Breast epithelium (tissue), 4 donors: ENCODE measurements at regions not wholly inside any gene's neighbourhood (a gene's known extent, or its start where the extent isn't known, plus 50 kb on each side); places are given as distances from the start of the nearest gene placed in this dataset.
"Not testable (repeated sequence)": the region's sequence is repeated elsewhere in the genome, so short reads cannot be mapped to it uniquely, and the experiment has no call there.

Experiments used
- DNase-seq, 2 donors: peaks; one replicate each; pipeline ENCODE4 v3.0.0-alpha.2; 2019; ENCODE audit warnings: low spot score in 2 of 2
- H3K27ac ChIP-seq, 2 donors: fragments of 200-600 bp; sonication (generic) in 1 of 2; one replicate each; pipeline ENCODE4 v1.5.1; 2016 to 2019; ENCODE audit warnings: mild to moderate bottlenecking in 1 of 2
- H3K27me3 ChIP-seq, 2 donors: fragments of 200-600 bp; sonication (generic) in 1 of 2; one replicate each; pipeline versions ENCODE4 v1.5.1 to v1.6.0; 2017 to 2019; ENCODE audit warnings: control low read depth in 1 of 2, mild to moderate bottlenecking in 1 of 2
- H3K36me3 ChIP-seq: fragments of 200-600 bp; one replicate; pipeline ENCODE4 v1.5.1; 2019
- H3K4me1 ChIP-seq, 2 donors: fragments of 200-600 bp; sonication (generic); one replicate each; pipeline ENCODE4 v1.5.1; 2016 to 2019; ENCODE audit warnings: control low read depth in 1 of 2
- H3K4me3 ChIP-seq, 3 donors: fragments of 200-600 bp; sonication (generic); 1 replicate in 2 of 3; 2 replicates in 1 of 3; pipeline ENCODE4 v1.5.1; 2016 to 2019; ENCODE audit warnings: mild to moderate bottlenecking in 3 of 3, moderate library complexity in 2 of 3
- H3K9me3 ChIP-seq, 2 donors: fragments of 200-600 bp; sonication (generic) in 1 of 2; one replicate each; pipeline ENCODE4 v1.5.1; 2016 to 2019; ENCODE audit warnings: control low read depth in 1 of 2
- POLR2A ChIP-seq: fragments of 450-650 bp; IDR thresholded peaks from one replicate; pipeline ENCODE4 v1.6.1; 2016; ENCODE audit warnings: antibody characterized with exemption, mild to moderate bottlenecking, moderate library complexity
- POLR2AphosphoS5 ChIP-seq, 3 donors: sonication (generic); formaldehyde crosslinking; IDR thresholded peaks; one replicate each; pipeline ENCODE4 v1.6.1; 2017; ENCODE audit warnings: antibody characterized with exemption in 3 of 3
- intact Hi-C: fragments of 100-400 bp; cut with DNase I; formaldehyde crosslinking; loops from one replicate; pipeline ENCODE4 v1.15.1; 2023; ENCODE audit warnings: low total_unique reads
- TF ChIP-seq, protein P1 (sequence below), 3 donors: fragments of 450-650 bp; IDR thresholded peaks; one replicate each; pipeline ENCODE4 v1.5.1; 2016 to 2017; ENCODE audit warnings: antibody characterized with exemption in 3 of 3, mild to moderate bottlenecking in 3 of 3, moderate library complexity in 3 of 3

DNA sequence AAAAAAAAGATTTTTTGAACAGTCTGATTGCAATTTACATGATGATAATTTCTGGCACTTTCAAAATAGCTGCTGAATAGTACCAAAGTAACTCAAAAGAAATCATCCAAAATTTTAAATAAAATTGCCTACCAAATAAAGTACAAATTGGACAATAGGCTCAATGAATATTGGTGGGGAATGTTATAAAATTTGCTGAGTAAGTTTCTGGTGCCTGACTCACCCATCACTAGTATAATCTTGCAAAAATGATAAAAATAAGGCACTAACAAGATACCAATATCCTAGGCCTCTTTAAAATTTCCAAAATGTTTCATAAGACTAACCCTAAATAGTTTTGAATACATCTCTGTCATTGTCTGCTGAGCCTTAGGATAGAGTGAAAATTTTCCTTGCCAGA lies 145.3 kb upstream of the LRFN5 start:
- Histone ChIP-seq H3K4me3 (no peak overlapping the region), H3K9me3 (no peaks in the 10 kb centered on the region), H3K36me3 (no peaks in the 10 kb centered on the region), H3K27ac (no peak overlapping the region), H3K27me3 (no peaks in the 10 kb centered on the region), H3K4me1 (no peaks in the 10 kb centered on the region)
- no peak for DNase-seq
- TF ChIP-seq POLR2AphosphoS5 (IDR thresholded peaks at IDR 0.05) (no peak), POLR2A (no peak)
- TF ChIP-seq, protein P1, sequence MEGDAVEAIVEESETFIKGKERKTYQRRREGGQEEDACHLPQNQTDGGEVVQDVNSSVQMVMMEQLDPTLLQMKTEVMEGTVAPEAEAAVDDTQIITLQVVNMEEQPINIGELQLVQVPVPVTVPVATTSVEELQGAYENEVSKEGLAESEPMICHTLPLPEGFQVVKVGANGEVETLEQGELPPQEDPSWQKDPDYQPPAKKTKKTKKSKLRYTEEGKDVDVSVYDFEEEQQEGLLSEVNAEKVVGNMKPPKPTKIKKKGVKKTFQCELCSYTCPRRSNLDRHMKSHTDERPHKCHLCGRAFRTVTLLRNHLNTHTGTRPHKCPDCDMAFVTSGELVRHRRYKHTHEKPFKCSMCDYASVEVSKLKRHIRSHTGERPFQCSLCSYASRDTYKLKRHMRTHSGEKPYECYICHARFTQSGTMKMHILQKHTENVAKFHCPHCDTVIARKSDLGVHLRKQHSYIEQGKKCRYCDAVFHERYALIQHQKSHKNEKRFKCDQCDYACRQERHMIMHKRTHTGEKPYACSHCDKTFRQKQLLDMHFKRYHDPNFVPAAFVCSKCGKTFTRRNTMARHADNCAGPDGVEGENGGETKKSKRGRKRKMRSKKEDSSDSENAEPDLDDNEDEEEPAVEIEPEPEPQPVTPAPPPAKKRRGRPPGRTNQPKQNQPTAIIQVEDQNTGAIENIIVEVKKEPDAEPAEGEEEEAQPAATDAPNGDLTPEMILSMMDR (IDR thresholded peaks at IDR 0.05) = no peak
- intact Hi-C loops = no loop called here

DNA sequence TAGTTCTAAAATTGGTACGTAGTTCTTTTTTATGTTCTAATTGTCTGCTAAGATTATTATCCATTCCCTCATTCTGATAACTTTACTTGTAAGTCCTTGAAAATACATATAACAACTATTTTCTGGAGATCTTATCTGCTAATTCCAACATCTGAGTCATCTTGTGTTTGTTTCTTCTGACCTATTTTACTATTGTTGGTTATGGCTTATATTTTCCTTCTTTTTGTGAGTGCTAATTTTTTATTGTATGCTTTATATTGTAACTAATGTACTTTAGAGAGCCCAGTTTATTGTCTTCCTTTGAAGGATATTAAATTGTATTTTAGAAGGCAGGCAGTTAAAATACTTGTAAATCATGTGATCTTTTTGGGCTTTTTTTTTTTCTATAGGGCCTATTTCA lies 149.3 kb upstream of the LRFN5 start:
- Histone ChIP-seq H3K27ac (no peak overlapping the region), H3K9me3 (no peaks in the 10 kb centered on the region), H3K4me1 (no peaks in the 10 kb centered on the region), H3K36me3 (no peaks in the 10 kb centered on the region), H3K27me3 (no peaks in the 10 kb centered on the region), H3K4me3 (no peak overlapping the region)
- TF ChIP-seq POLR2AphosphoS5 (IDR thresholded peaks at IDR 0.05) (no peak), POLR2A (no peak)
- TF ChIP-seq, protein P1 (IDR thresholded peaks at IDR 0.05) = no peak
- intact Hi-C loops = no loop called here
- DNase-seq = no peak

DNA sequence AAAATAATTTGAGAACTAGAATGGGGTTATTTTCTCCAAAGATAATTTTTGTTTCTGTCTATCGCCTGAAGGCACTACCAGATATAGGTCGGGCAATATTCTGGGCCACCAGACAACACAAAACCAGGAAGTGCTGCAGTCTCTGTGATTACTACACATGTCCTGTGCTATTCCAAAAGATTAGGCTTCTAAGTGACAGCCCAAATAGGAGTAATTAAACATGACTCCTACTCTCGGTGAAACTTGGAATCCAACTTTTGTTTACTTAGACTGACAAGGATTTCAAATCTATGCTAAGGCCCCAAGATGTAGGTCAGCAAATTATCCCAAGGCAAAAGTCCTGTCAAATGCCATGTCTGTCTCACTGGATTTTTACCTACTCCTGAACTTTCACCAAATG lies 157.6 kb upstream of the LRFN5 start:
- TF ChIP-seq POLR2AphosphoS5 (IDR thresholded peaks at IDR 0.05) (no peak), POLR2A (no peak)
- TF ChIP-seq, protein P1 (IDR thresholded peaks at IDR 0.05) = no peak
- no peaks in the 10 kb centered on the region for H3K36me3 ChIP-seq
- no peak for DNase-seq
- H3K9me3 ChIP-seq = no peaks in the 10 kb centered on the region
- no peaks in the 10 kb centered on the region for H3K27me3 ChIP-seq
- H3K4me1 ChIP-seq = no peaks in the 10 kb centered on the region
- H3K27ac ChIP-seq = no peak overlapping the region
- intact Hi-C loops = no loop called here
- no peak overlapping the region for H3K4me3 ChIP-seq

DNA sequence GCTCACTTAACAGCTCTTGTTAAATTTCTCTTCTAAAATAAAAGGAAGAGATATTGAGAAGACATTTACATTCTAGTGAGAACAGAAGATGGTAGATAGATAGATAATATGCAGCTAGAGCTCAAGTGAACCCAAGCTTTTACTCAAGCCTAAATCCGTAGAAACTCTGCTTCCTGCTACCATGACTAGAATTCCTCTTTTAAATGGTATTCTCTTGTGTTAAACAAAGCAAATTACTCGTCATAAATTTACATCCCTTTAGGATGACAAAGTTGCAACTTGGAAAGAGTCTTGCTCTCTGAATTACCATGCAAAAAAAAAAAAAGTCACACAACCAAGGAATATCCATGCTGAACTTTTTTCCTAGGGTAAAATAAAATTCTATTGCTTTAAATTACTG lies 160.7 kb upstream of the LRFN5 start:
- Histone ChIP-seq H3K4me3 (no peak overlapping the region), H3K9me3 (no peaks in the 10 kb centered on the region), H3K4me1 (no peaks in the 10 kb centered on the region), H3K36me3 (no peaks in the 10 kb centered on the region), H3K27me3 (no peaks in the 10 kb centered on the region), H3K27ac (no peak overlapping the region)
- no peak for DNase-seq
- TF ChIP-seq POLR2AphosphoS5 (IDR thresholded peaks at IDR 0.05) = no peak
- TF ChIP-seq POLR2A = no peak
- intact Hi-C loops = no loop called here

DNA sequence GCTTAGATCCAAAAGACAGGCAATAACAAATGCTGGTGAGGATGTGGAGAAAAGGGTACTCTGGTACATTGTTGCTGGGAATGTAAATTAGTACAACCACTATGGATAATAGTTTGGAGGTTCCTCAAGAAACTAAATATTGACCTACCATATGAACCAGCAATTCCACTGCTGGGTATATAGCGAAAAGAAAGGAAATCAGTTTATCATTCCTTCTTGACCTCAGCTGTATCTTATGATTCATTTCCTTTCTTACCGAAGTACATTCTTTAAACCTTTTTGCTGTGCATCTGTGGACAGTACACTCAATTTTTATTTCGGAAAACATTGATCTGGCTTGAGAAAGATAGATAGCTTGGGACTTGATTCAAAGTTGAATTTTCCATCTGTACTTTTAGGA lies 183.2 kb upstream of the LRFN5 start:
- intact Hi-C loops = no loop called here

GRCh38 chr14:41421308-41421707 lies 185.4 kb upstream of the LRFN5 start:
- intact Hi-C loops, H3K27me3 ChIP-seq, H3K9me3 ChIP-seq: not testable (repeated sequence)

More for the DNA sequence above, 183.2 kb upstream of the LRFN5 start:
- TF ChIP-seq POLR2A = no peak
- no peak for TF ChIP-seq POLR2AphosphoS5 (IDR thresholded peaks at IDR 0.05)
- H3K4me3 ChIP-seq = no peak overlapping the region
- no peaks in the 10 kb centered on the region for H3K36me3 ChIP-seq
- no peak for DNase-seq
- no peaks in the 10 kb centered on the region for H3K27me3 ChIP-seq
- no peak overlapping the region for H3K27ac ChIP-seq
- H3K4me1 ChIP-seq = no peaks in the 10 kb centered on the region
- no peaks in the 10 kb centered on the region for H3K9me3 ChIP-seq

GRCh38 chr14:41419709-41420108 lies 187.0 kb upstream of the LRFN5 start:
- no peak for TF ChIP-seq POLR2A
- TF ChIP-seq, protein P1 (IDR thresholded peaks at IDR 0.05) = no peak
- no peak for TF ChIP-seq POLR2AphosphoS5 (IDR thresholded peaks at IDR 0.05)
- intact Hi-C loops = no loop called here
- no peaks in the 10 kb centered on the region for H3K9me3 ChIP-seq

More at GRCh38 chr14:41421308-41421707, 185.4 kb upstream of the LRFN5 start:
- DNase-seq, H3K4me1 ChIP-seq, H3K27ac ChIP-seq, H3K4me3 ChIP-seq, H3K36me3 ChIP-seq: not testable (repeated sequence)

More at GRCh38 chr14:41419709-41420108, 187.0 kb upstream of the LRFN5 start:
- no peak for DNase-seq
- H3K36me3 ChIP-seq = no peaks in the 10 kb centered on the region
- no peak overlapping the region for H3K4me3 ChIP-seq
- H3K27ac ChIP-seq = no peak overlapping the region
- H3K4me1 ChIP-seq = no peaks in the 10 kb centered on the region
- H3K27me3 ChIP-seq = no peaks in the 10 kb centered on the region
